Upper lobe of left lung (tissue), 6 donors: ENCODE measurements at regions not wholly inside any gene's neighbourhood (a gene's known extent, or its start where the extent isn't known, plus 50 kb on each side); places are given as distances from the start of the nearest gene placed in this dataset.

Experiments used
- ATAC-seq, 2 donors: fragments of 200-7000 bp; cut with Tn5 transposase; one replicate each; pipeline ENCODE4 v1.9.1; 2022; ENCODE audit warnings: mild to moderate bottlenecking in 2 of 2, moderate library complexity in 2 of 2; ENCODE audit not compliant: low FRiP score in 2 of 2
- DNase-seq, 2 donors: peaks; one replicate each; pipeline ENCODE4 v3.0.0-alpha.2; 2019 to 2020
- H3K27ac ChIP-seq, 4 donors: fragments of 200-600 bp; sonication (generic); one replicate each; pipeline ENCODE4 v1.5.1; 2016 to 2019
- H3K27me3 ChIP-seq, 4 donors: fragments of 200-600 bp; sonication (generic); one replicate each; pipeline ENCODE4 v1.5.1; 2017 to 2019
- H3K36me3 ChIP-seq, 4 donors: fragments of 200-600 bp; sonication (generic); one replicate each; pipeline ENCODE4 v1.5.1; 2016 to 2019
- H3K4me1 ChIP-seq, 4 donors: fragments of 200-600 bp; sonication (generic); one replicate each; pipeline ENCODE4 v1.5.1; 2018 to 2019
- H3K4me3 ChIP-seq, 4 donors: fragments of 200-600 bp; sonication (generic); one replicate each; pipeline ENCODE4 v1.5.1; 2017 to 2019; ENCODE audit warnings: mild to moderate bottlenecking in 2 of 4, moderate library complexity in 1 of 4
- H3K9me3 ChIP-seq, 4 donors: fragments of 200-600 bp; sonication (generic); one replicate each; pipeline ENCODE4 v1.5.1; 2018 to 2019
- EP300 ChIP-seq, 4 donors: sonication (generic); formaldehyde crosslinking; IDR thresholded peaks; one replicate each; pipeline ENCODE4 v1.5.1; 2017; ENCODE audit warnings: antibody characterized with exemption in 4 of 4, control low read depth in 2 of 4
- POLR2A ChIP-seq, 4 donors: fragments of 450-650 bp; IDR thresholded peaks; one replicate each; pipeline ENCODE4 v1.5.1; 2016 to 2017; ENCODE audit warnings: antibody characterized with exemption in 4 of 4, mild to moderate bottlenecking in 2 of 4
- POLR2AphosphoS5 ChIP-seq, 2 donors: sonication (generic); formaldehyde crosslinking; IDR thresholded peaks; one replicate each; pipeline ENCODE4 v1.5.1; 2017; ENCODE audit warnings: antibody characterized with exemption in 2 of 2
- WGBS, 2 donors: methylation state at CpG; one replicate each; pipeline ENCODE4 v1.1.5; 2017 to 2018; 5-methylcytosine and 5-hydroxymethylcytosine counted together
- TF ChIP-seq, protein P1 (sequence below), 6 experiments: fragments of 450-650 bp in 4 of 6; fragments of 200-600 bp in 2 of 6; sonication (generic) in 2 of 6; IDR thresholded peaks; one replicate each; pipeline ENCODE4 v1.5.1; 2016 to 2019; ENCODE audit warnings: antibody characterized with exemption in 6 of 6
- donor health status: DM: no; HTN: no; CAD: no; lungs with moderate emphysema.
- donor health status: DM: no; HTN: yes; CAD: no; lungs with severe emphysema.

DNA sequence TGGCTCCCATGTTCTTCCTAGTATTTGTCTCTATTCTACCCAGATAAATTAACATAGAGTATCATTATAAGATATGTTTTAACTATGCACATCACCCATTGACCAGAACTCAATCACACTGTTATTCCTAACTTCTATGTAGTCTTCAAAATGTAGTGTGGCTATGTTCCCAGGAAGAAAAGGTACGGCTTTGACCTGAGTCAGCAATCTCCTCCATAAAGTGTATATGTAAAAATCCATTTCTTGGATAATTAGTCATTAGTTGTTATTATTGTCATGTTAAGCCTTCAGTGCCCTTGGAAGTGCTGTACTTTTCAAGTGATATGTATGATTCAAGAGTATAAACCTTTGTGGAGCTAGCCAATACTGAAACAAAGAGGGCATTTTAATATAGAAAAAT lies 444.0 kb upstream of the ZWINT start:
- TF ChIP-seq, protein P1, sequence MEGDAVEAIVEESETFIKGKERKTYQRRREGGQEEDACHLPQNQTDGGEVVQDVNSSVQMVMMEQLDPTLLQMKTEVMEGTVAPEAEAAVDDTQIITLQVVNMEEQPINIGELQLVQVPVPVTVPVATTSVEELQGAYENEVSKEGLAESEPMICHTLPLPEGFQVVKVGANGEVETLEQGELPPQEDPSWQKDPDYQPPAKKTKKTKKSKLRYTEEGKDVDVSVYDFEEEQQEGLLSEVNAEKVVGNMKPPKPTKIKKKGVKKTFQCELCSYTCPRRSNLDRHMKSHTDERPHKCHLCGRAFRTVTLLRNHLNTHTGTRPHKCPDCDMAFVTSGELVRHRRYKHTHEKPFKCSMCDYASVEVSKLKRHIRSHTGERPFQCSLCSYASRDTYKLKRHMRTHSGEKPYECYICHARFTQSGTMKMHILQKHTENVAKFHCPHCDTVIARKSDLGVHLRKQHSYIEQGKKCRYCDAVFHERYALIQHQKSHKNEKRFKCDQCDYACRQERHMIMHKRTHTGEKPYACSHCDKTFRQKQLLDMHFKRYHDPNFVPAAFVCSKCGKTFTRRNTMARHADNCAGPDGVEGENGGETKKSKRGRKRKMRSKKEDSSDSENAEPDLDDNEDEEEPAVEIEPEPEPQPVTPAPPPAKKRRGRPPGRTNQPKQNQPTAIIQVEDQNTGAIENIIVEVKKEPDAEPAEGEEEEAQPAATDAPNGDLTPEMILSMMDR (IDR thresholded peaks at IDR 0.05) = no peak
- no peaks in the 10 kb centered on the region for H3K27me3 ChIP-seq
- no peak overlapping the region for H3K4me3 ChIP-seq
- ATAC-seq (no peak), DNase-seq (no peak)
- no peaks in the 10 kb centered on the region for H3K4me1 ChIP-seq
- H3K36me3 ChIP-seq = no peaks in the 10 kb centered on the region
- no peaks in the 10 kb centered on the region for H3K9me3 ChIP-seq
- 0% methylated on average over 1 of the region's 1 CpG for WGBS, 2 donors
- no peak overlapping the region for H3K27ac ChIP-seq

DNA sequence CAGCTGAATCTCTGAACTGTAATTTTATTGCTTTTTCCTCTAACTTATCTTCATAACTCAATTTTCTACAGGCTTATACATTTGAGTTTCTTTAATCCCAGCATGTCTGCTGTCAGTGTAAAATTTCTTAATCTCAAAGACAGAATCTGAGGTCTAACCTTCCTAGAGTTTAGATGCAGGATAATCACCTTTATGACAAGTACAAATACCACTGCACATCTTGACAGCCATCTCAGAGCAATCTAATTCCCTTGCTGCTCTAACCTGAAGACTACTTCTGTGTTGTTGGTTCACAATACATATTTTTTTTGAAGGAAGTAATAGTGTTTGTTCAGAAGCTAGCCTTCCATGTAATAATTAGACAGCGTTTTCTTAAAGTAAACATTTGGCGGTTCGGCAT lies 424.2 kb upstream of the ZWINT start:
- Histone ChIP-seq H3K27me3 (no peaks in the 10 kb centered on the region), H3K36me3 (no peaks in the 10 kb centered on the region), H3K27ac (no peak overlapping the region), H3K4me1 (no peaks in the 10 kb centered on the region), H3K4me3 (no peak overlapping the region), H3K9me3 (no peaks in the 10 kb centered on the region)
- 50 to 70% methylated on average over 3 of the region's 3 CpGs for WGBS, 2 donors
- ATAC-seq (no peak), DNase-seq (no peak)
- TF ChIP-seq EP300 (IDR thresholded peaks at IDR 0.05) (no peak), POLR2AphosphoS5 (IDR thresholded peaks at IDR 0.05) (no peak), POLR2A (IDR thresholded peaks at IDR 0.05) (no peak)
- TF ChIP-seq, protein P1 (IDR thresholded peaks at IDR 0.05) = no peak

- WGBS, 2 donors = 44 to 48% methylated on average over 4 of the region's 4 CpGs
- no peak for DNase-seq
Measured at GRCh38 chr10:56782503-56782902, 421.4 kb upstream of the ZWINT start.

GRCh38 chr10:56771343-56771742 lies 410.3 kb upstream of the ZWINT start:
- peaks cover 0 to 9% (median 8%) of the 10 kb centered on the region in 4 donors for H3K9me3 ChIP-seq
- H3K4me1 ChIP-seq = no peaks in the 10 kb centered on the region
- no peaks in the 10 kb centered on the region for H3K27me3 ChIP-seq
- TF ChIP-seq POLR2A (IDR thresholded peaks at IDR 0.05) (no peak), POLR2AphosphoS5 (IDR thresholded peaks at IDR 0.05) (no peak)
- TF ChIP-seq, protein P1 (IDR thresholded peaks at IDR 0.05) = no peak
- DNase-seq (no peak), ATAC-seq (no peak)
- WGBS, 2 donors = 50 to 56% methylated on average over 1 of the region's 1 CpG
- no peak overlapping the region for H3K4me3 ChIP-seq
- no peaks in the 10 kb centered on the region for H3K36me3 ChIP-seq
- H3K27ac ChIP-seq = no peak overlapping the region

More at GRCh38 chr10:56782503-56782902, 421.4 kb upstream of the ZWINT start:
- Histone ChIP-seq H3K36me3 (no peaks in the 10 kb centered on the region), H3K27ac (no peak overlapping the region), H3K9me3 (no peaks in the 10 kb centered on the region), H3K4me1 (no peaks in the 10 kb centered on the region), H3K4me3 (no peak overlapping the region), H3K27me3 (no peaks in the 10 kb centered on the region)
- ATAC-seq = no peak
- TF ChIP-seq POLR2A (IDR thresholded peaks at IDR 0.05) = no peak
- no peak for TF ChIP-seq EP300 (IDR thresholded peaks at IDR 0.05)
- TF ChIP-seq, protein P1 (IDR thresholded peaks at IDR 0.05) = no peak
- no peak for TF ChIP-seq POLR2AphosphoS5 (IDR thresholded peaks at IDR 0.05)

GRCh38 chr10:56763090-56763489 lies 402.0 kb upstream of the ZWINT start:
- Histone ChIP-seq H3K4me1 (no peaks in the 10 kb centered on the region), H3K9me3 (peaks cover 0 to 9% (median 3%) of the 10 kb centered on the region in 4 donors), H3K27me3 (no peaks in the 10 kb centered on the region), H3K36me3 (no peaks in the 10 kb centered on the region), H3K27ac (no peak overlapping the region), H3K4me3 (no peak overlapping the region)
- 61 to 80% methylated on average over 2 of the region's 2 CpGs for WGBS, 2 donors
- DNase-seq = no peak
- TF ChIP-seq POLR2A (IDR thresholded peaks at IDR 0.05) (no peak), EP300 (IDR thresholded peaks at IDR 0.05) (no peak), POLR2AphosphoS5 (IDR thresholded peaks at IDR 0.05) (no peak)
- TF ChIP-seq, protein P1 (IDR thresholded peaks at IDR 0.05) = no peak
- no peak for ATAC-seq
